ENCODE measurements at regions not wholly inside any gene's neighbourhood (a gene's known extent, or its start where the extent isn't known, plus 50 kb on each side); places are given as distances from the start of the nearest gene placed in this dataset.
A peak's percentile ranks its signal among the peaks of the same experiment; 100 is the strongest.

DNA sequence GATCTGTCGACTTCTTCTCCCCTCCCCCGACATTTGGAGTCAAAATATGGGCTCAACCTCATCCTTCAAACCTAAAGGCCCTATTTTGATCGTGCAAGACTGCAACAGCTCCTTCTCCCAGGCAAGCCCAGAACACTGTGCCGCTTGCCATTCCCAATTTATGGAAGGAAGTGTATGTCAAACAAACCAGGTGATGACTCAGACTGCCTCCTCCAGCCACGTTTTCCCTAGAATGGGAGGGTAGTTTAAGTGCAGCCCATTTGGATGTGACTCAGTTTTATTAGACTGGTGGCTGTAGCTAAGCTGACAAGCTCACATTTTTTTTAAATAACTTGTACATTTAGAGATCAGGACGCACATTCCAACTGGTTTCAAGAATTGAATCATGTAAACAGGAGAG lies 570.4 kb upstream of the DIPK2B start:
- DNase-seq (ENCODE audit: low read depth): no peak

GRCh38 chrX:45769761-45770582 lies 569.3 kb upstream of the DIPK2B start:
- DNase-seq (ENCODE audit: low read depth): peak; percentile 15

- DNase-seq (ENCODE audit: low read depth): no peak
These were observed 568.1 kb upstream of the DIPK2B start for GRCh38 chrX:45768666-45769236.

GRCh38 chrX:45766981-45767501 lies 566.4 kb upstream of the DIPK2B start:
- no peak for DNase-seq (ENCODE audit: low read depth)

GRCh38 chrX:45765767-45766166 lies 565.1 kb upstream of the DIPK2B start:
- no peak for DNase-seq (ENCODE audit: low read depth)

- no peak for DNase-seq (ENCODE audit: low read depth)
These were observed 564.6 kb upstream of the DIPK2B start for GRCh38 chrX:45765281-45765680.

DNA sequence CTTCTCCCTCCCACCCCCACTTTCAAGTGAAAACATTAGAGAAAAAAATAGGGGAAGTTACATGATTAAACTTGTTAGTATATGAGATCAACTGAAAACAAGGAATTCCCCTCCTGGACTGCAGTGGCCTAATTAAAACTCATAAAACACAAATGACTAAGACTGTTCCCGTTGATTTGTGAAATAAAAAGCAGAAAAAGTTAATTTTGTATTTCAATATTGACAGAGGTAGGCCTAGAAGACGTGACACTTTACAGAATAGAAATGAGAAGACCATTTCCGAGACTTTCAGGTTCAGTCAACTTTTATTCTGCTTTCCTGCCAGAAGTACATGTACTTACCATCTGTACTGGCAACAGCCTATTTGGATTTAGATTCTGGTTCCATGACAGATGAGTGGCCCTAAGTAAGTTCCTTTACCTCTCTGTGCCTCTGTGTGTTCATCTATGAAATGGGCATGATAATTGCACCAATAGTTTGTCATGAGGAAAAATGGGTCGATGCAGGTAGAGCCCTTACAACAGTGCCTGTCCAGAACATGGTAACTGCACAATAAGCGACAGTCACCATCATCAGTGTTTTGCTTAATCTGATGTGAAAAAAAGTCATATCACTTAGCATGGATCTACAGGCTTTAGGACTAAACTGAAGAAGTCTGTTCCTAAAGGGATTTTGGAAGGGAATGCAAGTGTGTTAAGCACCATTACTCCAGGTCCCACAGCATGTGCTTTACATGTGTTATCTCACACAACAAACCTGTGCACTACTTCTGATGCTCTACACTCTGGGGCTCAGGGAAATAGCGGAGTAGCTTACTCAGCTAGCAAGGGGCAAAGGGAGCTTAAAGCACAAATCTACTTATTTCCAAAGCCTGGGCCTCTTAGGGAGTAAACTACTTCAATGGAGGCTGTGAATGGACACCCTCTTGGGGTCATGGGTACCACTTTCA lies 562.3 kb upstream of the DIPK2B start:
- DNase-seq (ENCODE audit: low read depth): no peak

DNA sequence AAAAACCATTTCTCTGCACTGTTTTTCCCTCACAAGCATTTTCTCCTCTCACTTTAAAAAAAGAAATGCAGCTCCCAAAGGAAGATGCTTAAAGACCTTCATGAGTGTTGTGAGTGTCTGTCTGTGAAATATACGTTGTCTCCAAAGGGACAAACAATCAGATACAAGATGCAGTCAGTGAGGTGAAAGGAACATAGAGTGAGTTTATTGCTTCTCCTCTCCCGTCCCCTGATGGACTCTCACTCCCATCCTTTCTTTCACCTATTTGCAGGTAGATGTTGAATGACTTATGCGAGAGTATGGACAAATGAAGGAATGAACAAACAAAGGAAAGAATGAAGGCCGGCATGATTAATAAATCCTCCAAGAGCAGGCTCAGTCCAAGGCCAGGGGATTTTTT lies 561.2 kb upstream of the DIPK2B start:
- no peak for DNase-seq (ENCODE audit: low read depth)

- DNase-seq (ENCODE audit: low read depth): no peak
These were observed 559.6 kb upstream of the DIPK2B start for GRCh38 chrX:45760187-45760742.

- DNase-seq (ENCODE audit: low read depth): peak; percentile 23
These were observed 558.2 kb upstream of the DIPK2B start for GRCh38 chrX:45758738-45759397.

DNA sequence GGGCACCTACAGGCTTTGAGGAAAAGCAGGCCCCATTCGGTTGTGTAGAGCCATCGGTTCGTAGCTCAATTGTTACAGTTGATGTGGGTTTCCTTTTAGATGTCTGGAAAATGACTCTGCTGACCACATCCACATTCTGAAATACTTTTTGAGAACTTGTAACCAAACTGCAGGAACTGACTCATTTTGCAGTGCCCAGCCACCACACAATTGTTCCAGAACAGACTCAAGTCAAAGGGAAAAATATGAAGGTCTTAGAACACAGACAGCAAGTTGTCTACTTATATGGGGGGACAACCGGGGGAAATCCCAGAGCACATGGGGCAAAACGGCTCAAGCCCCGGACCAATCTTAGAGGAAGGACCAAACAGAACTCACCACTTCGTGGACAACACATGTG lies 557.6 kb upstream of the DIPK2B start:
- peak; percentile 42 for DNase-seq (ENCODE audit: low read depth)

GRCh38 chrX:45757272-45757671 lies 556.6 kb upstream of the DIPK2B start:
- DNase-seq (ENCODE audit: low read depth): no peak

DNA sequence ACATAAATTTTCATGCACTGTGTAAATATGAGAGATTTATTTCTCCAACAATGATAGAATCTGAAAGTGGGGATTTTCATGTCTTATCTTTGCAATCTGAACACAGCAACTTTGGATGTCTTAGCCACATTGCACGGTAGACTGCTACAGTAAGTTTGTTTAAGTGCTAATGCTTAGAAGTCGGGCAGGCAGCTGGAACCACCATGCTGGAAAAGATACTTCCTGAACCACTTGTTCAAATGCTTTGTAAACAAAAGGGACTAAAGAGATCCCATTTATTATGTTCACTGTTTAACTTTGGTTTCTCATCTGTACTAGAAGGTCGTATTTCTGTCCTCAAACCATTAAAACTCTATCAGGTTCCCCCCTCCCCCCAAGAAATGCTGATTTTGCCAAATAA lies 555.9 kb upstream of the DIPK2B start:
- DNase-seq (ENCODE audit: low read depth): no peak

DNA sequence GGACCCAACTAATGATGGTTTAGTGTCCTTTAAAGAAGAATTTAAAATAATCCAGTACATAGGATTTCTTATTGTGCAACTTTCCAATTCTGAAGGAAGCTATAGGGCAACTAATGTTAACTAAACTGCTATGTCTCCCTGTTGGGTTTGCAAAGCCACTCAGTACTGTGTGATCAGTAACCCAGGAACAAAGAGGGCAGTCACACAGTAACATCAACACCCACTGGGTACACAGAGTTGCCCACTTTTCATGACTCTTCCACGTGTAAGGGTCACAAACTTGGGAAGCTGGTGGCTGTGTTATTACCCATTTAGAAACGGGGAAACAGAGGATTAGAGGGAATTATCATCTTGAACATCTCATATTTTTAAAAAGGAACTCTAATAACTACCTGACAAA lies 555.0 kb upstream of the DIPK2B start:
- no peak for DNase-seq (ENCODE audit: low read depth)

DNA sequence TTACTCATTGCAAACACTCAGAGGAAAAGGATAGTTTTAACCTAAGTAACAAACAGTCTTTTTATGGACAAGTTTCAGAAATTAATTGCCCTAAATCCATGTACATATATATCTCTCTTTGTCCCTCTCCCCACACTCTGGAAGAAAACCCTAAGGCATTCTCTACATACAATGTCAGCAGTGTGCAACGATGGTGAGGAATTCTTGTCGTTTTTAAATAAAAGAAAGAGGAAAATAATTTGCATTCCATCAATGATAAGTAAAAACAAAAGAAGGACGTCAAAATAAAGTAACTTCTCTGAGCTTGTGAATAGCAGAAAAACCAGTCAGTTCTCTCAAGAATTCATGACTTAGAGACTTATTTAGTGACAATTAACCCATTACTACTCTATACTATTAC lies 550.5 kb upstream of the DIPK2B start:
- no peak for DNase-seq (ENCODE audit: low read depth)

DNA sequence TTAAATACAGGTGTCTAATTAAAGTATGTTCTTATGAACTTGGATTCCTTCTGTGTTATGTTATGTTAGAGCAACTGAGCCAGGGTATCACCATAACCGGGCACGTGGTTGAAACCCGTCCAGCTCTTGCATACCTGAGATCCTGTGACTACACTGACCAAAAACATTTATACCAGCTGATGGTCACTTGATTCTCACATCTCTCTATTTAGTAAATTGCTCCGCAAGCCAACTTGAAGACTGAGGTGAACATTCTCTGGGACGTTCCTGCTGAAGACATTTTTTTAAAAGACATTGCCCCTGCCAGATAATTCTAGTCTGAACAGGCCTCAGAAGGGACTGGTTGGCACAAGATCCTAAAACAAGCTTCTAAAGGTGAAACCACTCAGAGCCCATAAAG lies 550.0 kb upstream of the DIPK2B start:
- DNase-seq (ENCODE audit: low read depth): no peak

GRCh38 chrX:45749375-45749774 lies 548.7 kb upstream of the DIPK2B start:
- no peak for DNase-seq (ENCODE audit: low read depth)

GRCh38 chrX:45748369-45748774 lies 547.7 kb upstream of the DIPK2B start:
- DNase-seq (ENCODE audit: low read depth): no peak

DNA sequence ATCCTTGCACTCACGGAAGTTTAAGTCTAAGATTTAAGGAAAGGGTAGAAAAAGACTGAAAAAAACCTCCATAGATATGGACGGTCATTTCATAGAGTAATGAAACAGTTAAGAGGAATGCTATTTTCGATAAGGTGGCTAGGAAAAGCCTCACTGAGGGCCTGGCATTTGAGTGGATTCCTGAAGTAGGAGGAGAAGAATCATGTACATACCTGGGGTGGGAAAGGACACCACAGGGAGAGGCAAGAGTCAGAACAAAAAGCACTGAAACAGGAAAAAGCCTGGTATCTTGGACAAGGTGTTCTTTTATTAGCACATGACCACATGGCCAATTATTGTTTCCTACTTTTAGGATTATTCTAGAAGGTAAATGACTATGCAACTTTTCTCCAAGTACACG lies 547.2 kb upstream of the DIPK2B start:
- no peak for DNase-seq (ENCODE audit: low read depth)

DNA sequence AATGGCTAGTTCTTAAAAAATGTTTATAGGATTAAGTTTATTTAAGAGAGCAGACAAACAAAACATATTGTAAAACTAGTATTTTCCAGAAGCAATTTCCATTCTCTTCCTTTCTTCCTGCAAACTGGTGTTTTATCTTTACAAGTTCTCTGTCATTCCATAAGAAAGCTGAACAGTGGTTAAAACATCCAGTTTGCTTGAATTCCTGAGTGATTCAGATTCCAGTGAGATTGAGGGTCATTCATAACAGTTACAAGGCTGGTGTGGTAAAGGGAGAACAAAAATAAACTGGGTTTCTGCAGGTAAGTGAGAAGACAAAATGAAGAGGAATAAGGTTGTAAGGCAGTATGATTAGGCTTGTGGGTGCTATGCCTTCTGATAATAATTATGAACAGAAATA lies 544.8 kb upstream of the DIPK2B start:
- DNase-seq (ENCODE audit: low read depth): no peak

DNA sequence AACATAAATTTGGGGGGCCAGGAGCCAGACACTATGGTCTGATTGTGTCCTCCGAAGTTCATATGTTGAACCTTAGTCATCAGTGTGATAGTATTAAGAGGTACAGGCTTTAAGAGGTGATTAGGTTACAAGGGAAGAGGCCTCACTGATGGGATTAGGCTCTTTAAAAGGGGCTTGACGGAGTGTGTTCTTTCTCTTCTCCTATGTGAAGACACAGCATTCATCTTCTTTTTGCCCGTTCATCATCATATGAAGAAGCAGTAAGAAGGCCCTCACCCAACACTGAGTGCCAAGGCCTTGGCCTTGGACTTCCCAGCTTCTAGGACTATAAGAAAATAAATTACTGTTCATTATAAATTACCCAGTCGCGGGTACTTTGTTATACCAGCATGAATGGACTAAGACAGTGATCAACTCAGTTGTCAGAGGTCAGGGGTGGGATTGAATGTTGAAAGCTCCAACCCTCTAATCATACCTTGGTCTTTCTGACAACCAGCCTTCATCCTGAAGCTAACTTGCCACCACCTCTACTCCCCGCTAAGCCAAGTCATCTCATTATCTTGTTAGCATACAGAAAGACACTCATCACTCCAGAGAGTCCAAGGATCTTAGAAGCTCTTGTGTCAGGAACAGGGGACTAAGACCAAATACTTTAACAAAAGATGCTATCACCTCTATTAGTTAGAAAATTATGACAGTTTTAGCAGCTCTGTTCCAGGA lies 543.4 kb upstream of the DIPK2B start:
- no peak for DNase-seq (ENCODE audit: low read depth)

Data from T-helper 22 cell (primary cell).